ENCODE measurements at regions not wholly inside any gene's neighbourhood (a gene's known extent, or its start where the extent isn't known, plus 50 kb on each side); places are given as distances from the start of the nearest gene placed in this dataset.

- H3K27ac ChIP-seq (ENCODE audit: low read depth in 2 of 2, low read length in 1 of 2): peak overlapping the region in 1 of 2 donors; percentile 35
- no peaks in the 10 kb centered on the region for H3K36me3 ChIP-seq (ENCODE audit: control insufficient read depth in 2 of 2, insufficient read depth in 2 of 2, low read length in 1 of 2)
- 45 to 59% methylated on average over 5 of the region's 5 CpGs for WGBS, 2 donors
- peaks cover 0 to 4% of the 10 kb centered on the region in 2 donors for H3K4me1 ChIP-seq (ENCODE audit: control insufficient read depth in 2 of 2, insufficient read depth in 2 of 2, low read length in 1 of 2)
- H3K9me3 ChIP-seq (ENCODE audit: control insufficient read depth in 2 of 2, insufficient read depth in 1 of 2, low read depth in 1 of 2, low read length in 1 of 2): no peaks in the 10 kb centered on the region
- H3K27me3 ChIP-seq (ENCODE audit: control insufficient read depth in 1 of 2, insufficient read depth in 2 of 2, low read length in 2 of 2): no peaks in the 10 kb centered on the region
- H3K4me3 ChIP-seq (ENCODE audit: low read depth in 1 of 2, low read length in 2 of 2): no peak overlapping the region
Observed at GRCh38 chr4:128517739-128518510, 230.3 kb upstream of the PGRMC2 start.

- Histone ChIP-seq H3K4me1 (ENCODE audit: control insufficient read depth in 2 of 2, insufficient read depth in 2 of 2, low read length in 1 of 2) (peaks cover 0 to 4% of the 10 kb centered on the region in 2 donors), H3K27me3 (ENCODE audit: control insufficient read depth in 1 of 2, insufficient read depth in 2 of 2, low read length in 2 of 2) (no peaks in the 10 kb centered on the region), H3K9me3 (ENCODE audit: control insufficient read depth in 2 of 2, insufficient read depth in 1 of 2, low read depth in 1 of 2, low read length in 1 of 2) (no peaks in the 10 kb centered on the region), H3K27ac (ENCODE audit: low read depth in 2 of 2, low read length in 1 of 2) (peak overlapping the region in 1 of 2 donors; percentile 35), H3K4me3 (ENCODE audit: low read depth in 1 of 2, low read length in 2 of 2) (no peak overlapping the region), H3K36me3 (ENCODE audit: control insufficient read depth in 2 of 2, insufficient read depth in 2 of 2, low read length in 1 of 2) (no peaks in the 10 kb centered on the region)
- WGBS, 2 donors: 49 to 67% methylated on average over 4 of the region's 4 CpGs
Observed at GRCh38 chr4:128517096-128517738, 229.6 kb upstream of the PGRMC2 start.

- Histone ChIP-seq H3K27ac (ENCODE audit: low read depth in 2 of 2, low read length in 1 of 2) (no peak overlapping the region), H3K27me3 (ENCODE audit: control insufficient read depth in 1 of 2, insufficient read depth in 2 of 2, low read length in 2 of 2) (no peaks in the 10 kb centered on the region), H3K36me3 (ENCODE audit: control insufficient read depth in 2 of 2, insufficient read depth in 2 of 2, low read length in 1 of 2) (no peaks in the 10 kb centered on the region), H3K4me1 (ENCODE audit: control insufficient read depth in 2 of 2, insufficient read depth in 2 of 2, low read length in 1 of 2) (peaks cover 0 to 4% of the 10 kb centered on the region in 2 donors), H3K4me3 (ENCODE audit: low read depth in 1 of 2, low read length in 2 of 2) (no peak overlapping the region), H3K9me3 (ENCODE audit: control insufficient read depth in 2 of 2, insufficient read depth in 1 of 2, low read depth in 1 of 2, low read length in 1 of 2) (no peaks in the 10 kb centered on the region)
- 78 to 81% methylated on average over 8 of the region's 8 CpGs for WGBS, 2 donors
Observed at GRCh38 chr4:128516301-128516969, 228.8 kb upstream of the PGRMC2 start.

- Histone ChIP-seq H3K27me3 (ENCODE audit: control insufficient read depth in 1 of 2, insufficient read depth in 2 of 2, low read length in 2 of 2) (no peaks in the 10 kb centered on the region), H3K36me3 (ENCODE audit: control insufficient read depth in 2 of 2, insufficient read depth in 2 of 2, low read length in 1 of 2) (no peaks in the 10 kb centered on the region), H3K9me3 (ENCODE audit: control insufficient read depth in 2 of 2, insufficient read depth in 1 of 2, low read depth in 1 of 2, low read length in 1 of 2) (no peaks in the 10 kb centered on the region), H3K27ac (ENCODE audit: low read depth in 2 of 2, low read length in 1 of 2) (no peak overlapping the region), H3K4me3 (ENCODE audit: low read depth in 1 of 2, low read length in 2 of 2) (no peak overlapping the region), H3K4me1 (ENCODE audit: control insufficient read depth in 2 of 2, insufficient read depth in 2 of 2, low read length in 1 of 2) (peaks cover 0 to 2% of the 10 kb centered on the region in 2 donors)
- WGBS, 2 donors: 92% methylated on average over 3 of the region's 3 CpGs
Observed at GRCh38 chr4:128513664-128514484, 226.3 kb upstream of the PGRMC2 start.

GRCh38 chr4:128512767-128513322, 225.2 kb upstream of the PGRMC2 start:
- Histone ChIP-seq H3K27me3 (ENCODE audit: control insufficient read depth in 1 of 2, insufficient read depth in 2 of 2, low read length in 2 of 2) (no peaks in the 10 kb centered on the region), H3K9me3 (ENCODE audit: control insufficient read depth in 2 of 2, insufficient read depth in 1 of 2, low read depth in 1 of 2, low read length in 1 of 2) (no peaks in the 10 kb centered on the region), H3K27ac (ENCODE audit: low read depth in 2 of 2, low read length in 1 of 2) (no peak overlapping the region), H3K4me1 (ENCODE audit: control insufficient read depth in 2 of 2, insufficient read depth in 2 of 2, low read length in 1 of 2) (peaks cover 0 to 1% of the 10 kb centered on the region in 2 donors), H3K4me3 (ENCODE audit: low read depth in 1 of 2, low read length in 2 of 2) (no peak overlapping the region), H3K36me3 (ENCODE audit: control insufficient read depth in 2 of 2, insufficient read depth in 2 of 2, low read length in 1 of 2) (no peaks in the 10 kb centered on the region)

- H3K36me3 ChIP-seq (ENCODE audit: control insufficient read depth in 2 of 2, insufficient read depth in 2 of 2, low read length in 1 of 2): no peaks in the 10 kb centered on the region
- H3K4me1 ChIP-seq (ENCODE audit: control insufficient read depth in 2 of 2, insufficient read depth in 2 of 2, low read length in 1 of 2): no peaks in the 10 kb centered on the region
- no peak overlapping the region for H3K4me3 ChIP-seq (ENCODE audit: low read depth in 1 of 2, low read length in 2 of 2)
- H3K9me3 ChIP-seq (ENCODE audit: control insufficient read depth in 2 of 2, insufficient read depth in 1 of 2, low read depth in 1 of 2, low read length in 1 of 2): no peaks in the 10 kb centered on the region
- WGBS, 2 donors: 92 to 95% methylated on average over 5 of the region's 5 CpGs
- no peaks in the 10 kb centered on the region for H3K27me3 ChIP-seq (ENCODE audit: control insufficient read depth in 1 of 2, insufficient read depth in 2 of 2, low read length in 2 of 2)
- H3K27ac ChIP-seq (ENCODE audit: low read depth in 2 of 2, low read length in 1 of 2): no peak overlapping the region
Observed at GRCh38 chr4:128512161-128512560, 224.5 kb upstream of the PGRMC2 start.

- Histone ChIP-seq H3K36me3 (ENCODE audit: control insufficient read depth in 2 of 2, insufficient read depth in 2 of 2, low read length in 1 of 2) (no peaks in the 10 kb centered on the region), H3K4me1 (ENCODE audit: control insufficient read depth in 2 of 2, insufficient read depth in 2 of 2, low read length in 1 of 2) (no peaks in the 10 kb centered on the region), H3K27me3 (ENCODE audit: control insufficient read depth in 1 of 2, insufficient read depth in 2 of 2, low read length in 2 of 2) (no peaks in the 10 kb centered on the region), H3K4me3 (ENCODE audit: low read depth in 1 of 2, low read length in 2 of 2) (no peak overlapping the region), H3K27ac (ENCODE audit: low read depth in 2 of 2, low read length in 1 of 2) (no peak overlapping the region), H3K9me3 (ENCODE audit: control insufficient read depth in 2 of 2, insufficient read depth in 1 of 2, low read depth in 1 of 2, low read length in 1 of 2) (no peaks in the 10 kb centered on the region)
- WGBS, 2 donors: 86 to 88% methylated on average over 2 of the region's 2 CpGs
Observed at GRCh38 chr4:128510850-128511249, 223.2 kb upstream of the PGRMC2 start.

GRCh38 chr4:128502818-128503527, 215.4 kb upstream of the PGRMC2 start:
- H3K4me3 ChIP-seq (ENCODE audit: low read depth in 1 of 2, low read length in 2 of 2): no peak overlapping the region
- H3K27ac ChIP-seq (ENCODE audit: low read depth in 2 of 2, low read length in 1 of 2): no peak overlapping the region
- no peaks in the 10 kb centered on the region for H3K36me3 ChIP-seq (ENCODE audit: control insufficient read depth in 2 of 2, insufficient read depth in 2 of 2, low read length in 1 of 2)
- H3K9me3 ChIP-seq (ENCODE audit: control insufficient read depth in 2 of 2, insufficient read depth in 1 of 2, low read depth in 1 of 2, low read length in 1 of 2): peaks cover 3 to 5% of the 10 kb centered on the region in 2 donors
- H3K27me3 ChIP-seq (ENCODE audit: control insufficient read depth in 1 of 2, insufficient read depth in 2 of 2, low read length in 2 of 2): no peaks in the 10 kb centered on the region
- WGBS, 2 donors: 59 to 68% methylated on average over 1 of the region's 1 CpG
- no peaks in the 10 kb centered on the region for H3K4me1 ChIP-seq (ENCODE audit: control insufficient read depth in 2 of 2, insufficient read depth in 2 of 2, low read length in 1 of 2)

Data from esophagus (tissue), 2 donors.